ENCODE measurements at regions not wholly inside any gene's neighbourhood (a gene's known extent, or its start where the extent isn't known, plus 50 kb on each side); places are given as distances from the start of the nearest gene placed in this dataset.
"Not testable (repeated sequence)": the region's sequence is repeated elsewhere in the genome, so short reads cannot be mapped to it uniquely, and the experiment has no call there.

GRCh38 chr5:34555699-34556508 lies 100.2 kb upstream of the RAI14 start:
- no peak for DNase-seq (ENCODE audit: low read depth in 2 of 2)

- DNase-seq (ENCODE audit: low read depth in 2 of 2), result no peak
Observed at GRCh38 chr5:34556509-34556782, 99.7 kb upstream of the RAI14 start.

GRCh38 chr5:34561581-34561980 lies 94.5 kb upstream of the RAI14 start:
- not testable (repeated sequence) for DNase-seq (ENCODE audit: low read depth in 2 of 2)

- no peak for DNase-seq (ENCODE audit: low read depth in 2 of 2)
Observed at GRCh38 chr5:34562791-34563190, 93.3 kb upstream of the RAI14 start.

- DNase-seq (ENCODE audit: low read depth in 2 of 2), result no peak
Observed at GRCh38 chr5:34563269-34563668, 92.9 kb upstream of the RAI14 start.

GRCh38 chr5:34563931-34564709 lies 92.0 kb upstream of the RAI14 start:
- no peak for DNase-seq (ENCODE audit: low read depth in 2 of 2)

GRCh38 chr5:34564710-34565235 lies 91.4 kb upstream of the RAI14 start:
- no peak for DNase-seq (ENCODE audit: low read depth in 2 of 2)

GRCh38 chr5:34570143-34570542 lies 86.0 kb upstream of the RAI14 start:
- DNase-seq (ENCODE audit: low read depth in 2 of 2), result no peak

- no peak for DNase-seq (ENCODE audit: low read depth in 2 of 2)
Observed at GRCh38 chr5:34570721-34571676, 85.1 kb upstream of the RAI14 start.

- DNase-seq (ENCODE audit: low read depth in 2 of 2), result no peak
Observed at GRCh38 chr5:34571677-34572041, 84.5 kb upstream of the RAI14 start.

- no peak for DNase-seq (ENCODE audit: low read depth in 2 of 2)
Observed at GRCh38 chr5:34574936-34575467, 81.1 kb upstream of the RAI14 start.

- no peak for DNase-seq (ENCODE audit: low read depth in 2 of 2)
Observed at GRCh38 chr5:34576891-34577666, 79.0 kb upstream of the RAI14 start.

- DNase-seq (ENCODE audit: low read depth in 2 of 2), result no peak
Observed at GRCh38 chr5:34578962-34579361, 77.2 kb upstream of the RAI14 start.

- no peak for DNase-seq (ENCODE audit: low read depth in 2 of 2)
Observed at GRCh38 chr5:34580983-34581382, 75.1 kb upstream of the RAI14 start.

- no peak for DNase-seq (ENCODE audit: low read depth in 2 of 2)
Observed at GRCh38 chr5:34582371-34582770, 73.8 kb upstream of the RAI14 start.

- DNase-seq (ENCODE audit: low read depth in 2 of 2), result no peak
Observed at GRCh38 chr5:34583167-34583566, 73.0 kb upstream of the RAI14 start.

GRCh38 chr5:34584165-34584564 lies 72.0 kb upstream of the RAI14 start:
- no peak for DNase-seq (ENCODE audit: low read depth in 2 of 2)

GRCh38 chr5:34585601-34586104 lies 70.5 kb upstream of the RAI14 start:
- DNase-seq (ENCODE audit: low read depth in 2 of 2), result no peak

- DNase-seq (ENCODE audit: low read depth in 2 of 2), result no peak
Observed at GRCh38 chr5:34586117-34586885, 69.8 kb upstream of the RAI14 start.
